VCaP (cell line): ENCODE measurements at regions not wholly inside any gene's neighbourhood (a gene's known extent, or its start where the extent isn't known, plus 50 kb on each side); places are given as distances from the start of the nearest gene placed in this dataset.

Experiments used
- H3K27ac ChIP-seq: fragments of 450-650 bp; 2 replicates; pipeline ENCODE4 v1.5.1; 2017
- TF ChIP-seq, protein P1 (sequence below): fragments of 450-650 bp; conservative IDR thresholded peaks from 2 replicates; pipeline ENCODE4 v1.5.1; 2017; ENCODE audit warnings: mild to moderate bottlenecking, moderate library complexity

DNA sequence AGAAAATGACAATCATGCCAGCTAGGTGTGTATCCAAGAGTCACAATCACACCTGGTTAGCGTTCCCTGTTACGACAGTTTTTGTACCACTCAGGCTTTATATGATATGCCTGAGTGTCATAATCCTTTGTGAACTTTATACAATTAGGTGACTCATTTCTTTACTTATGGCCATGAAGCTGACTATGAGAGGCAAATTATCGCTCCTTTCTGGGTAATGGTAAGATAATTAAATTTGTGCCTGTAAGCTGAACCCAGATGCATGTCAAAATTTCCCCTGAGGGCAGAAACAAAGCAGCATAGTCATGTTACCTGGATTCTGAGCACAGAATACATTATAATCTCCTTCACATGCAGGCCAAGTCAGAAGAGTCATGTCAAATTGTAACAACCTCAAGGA, 970.1 kb upstream of the AMELY start:
- H3K27ac ChIP-seq: no peak overlapping the region

DNA sequence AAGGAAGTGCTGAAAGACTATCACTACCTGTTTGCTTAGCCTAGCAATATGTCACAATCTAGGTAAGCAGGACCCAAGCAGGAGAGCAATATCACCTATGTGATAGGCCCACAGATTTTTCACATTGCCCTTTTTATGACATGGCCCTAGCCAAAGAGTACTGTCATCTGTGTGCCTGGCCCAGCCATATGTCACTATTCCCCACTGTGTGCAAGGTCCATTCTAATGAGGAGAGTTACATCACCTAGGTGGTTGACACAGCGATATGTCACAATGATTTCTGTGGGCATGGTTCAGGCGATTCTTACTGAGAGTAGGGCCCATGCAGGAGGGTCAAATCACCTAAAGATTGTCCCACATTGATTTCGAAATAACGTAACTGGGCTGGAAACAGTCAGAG, 967.7 kb upstream of the AMELY start:
- H3K27ac ChIP-seq: no peak overlapping the region
- TF ChIP-seq, protein P1, sequence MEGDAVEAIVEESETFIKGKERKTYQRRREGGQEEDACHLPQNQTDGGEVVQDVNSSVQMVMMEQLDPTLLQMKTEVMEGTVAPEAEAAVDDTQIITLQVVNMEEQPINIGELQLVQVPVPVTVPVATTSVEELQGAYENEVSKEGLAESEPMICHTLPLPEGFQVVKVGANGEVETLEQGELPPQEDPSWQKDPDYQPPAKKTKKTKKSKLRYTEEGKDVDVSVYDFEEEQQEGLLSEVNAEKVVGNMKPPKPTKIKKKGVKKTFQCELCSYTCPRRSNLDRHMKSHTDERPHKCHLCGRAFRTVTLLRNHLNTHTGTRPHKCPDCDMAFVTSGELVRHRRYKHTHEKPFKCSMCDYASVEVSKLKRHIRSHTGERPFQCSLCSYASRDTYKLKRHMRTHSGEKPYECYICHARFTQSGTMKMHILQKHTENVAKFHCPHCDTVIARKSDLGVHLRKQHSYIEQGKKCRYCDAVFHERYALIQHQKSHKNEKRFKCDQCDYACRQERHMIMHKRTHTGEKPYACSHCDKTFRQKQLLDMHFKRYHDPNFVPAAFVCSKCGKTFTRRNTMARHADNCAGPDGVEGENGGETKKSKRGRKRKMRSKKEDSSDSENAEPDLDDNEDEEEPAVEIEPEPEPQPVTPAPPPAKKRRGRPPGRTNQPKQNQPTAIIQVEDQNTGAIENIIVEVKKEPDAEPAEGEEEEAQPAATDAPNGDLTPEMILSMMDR: no peak

More for the DNA sequence above, 970.1 kb upstream of the AMELY start:
- TF ChIP-seq, protein P1: no peak

DNA sequence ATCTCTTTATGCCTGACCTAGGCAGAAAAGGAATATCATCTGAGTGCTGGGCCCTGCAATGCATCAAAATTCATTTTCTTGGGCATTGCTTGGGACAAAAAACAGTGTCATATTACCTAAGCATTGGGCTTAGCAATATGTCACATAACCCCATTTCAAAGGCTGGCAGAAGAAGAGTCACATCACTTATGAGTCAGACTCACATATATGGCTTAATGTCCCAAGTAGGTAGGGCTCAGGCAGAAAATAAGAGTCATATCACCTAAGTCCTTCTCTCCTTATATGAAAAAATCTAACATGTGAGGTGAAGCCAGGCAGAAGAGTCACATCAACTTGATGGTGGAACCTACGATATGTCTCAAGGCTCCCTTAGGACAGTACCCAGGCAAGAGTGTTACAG, 967.2 kb upstream of the AMELY start:
- no peak overlapping the region for H3K27ac ChIP-seq
- TF ChIP-seq, protein P1: no peak

DNA sequence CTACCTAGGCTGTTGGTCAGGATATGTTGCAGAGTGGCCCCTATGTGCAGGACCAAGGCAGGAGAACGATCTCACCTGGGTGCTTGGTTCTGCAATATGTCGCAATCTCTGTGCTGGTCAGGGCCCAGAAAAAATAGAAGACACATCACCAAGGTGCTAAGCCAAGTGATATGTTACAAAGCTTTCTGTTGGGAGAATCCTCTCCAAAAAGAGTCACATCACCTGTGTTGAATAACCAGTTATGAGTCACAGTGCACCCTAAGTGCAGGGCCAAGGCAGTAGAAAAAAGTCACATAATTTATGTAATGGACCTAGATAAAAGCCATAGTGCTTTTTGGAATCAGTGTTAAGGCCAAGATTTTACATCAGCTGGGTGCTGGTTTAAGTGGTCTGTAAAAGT, 965.9 kb upstream of the AMELY start:
- H3K27ac ChIP-seq: no peak overlapping the region
- TF ChIP-seq, protein P1: no peak

DNA sequence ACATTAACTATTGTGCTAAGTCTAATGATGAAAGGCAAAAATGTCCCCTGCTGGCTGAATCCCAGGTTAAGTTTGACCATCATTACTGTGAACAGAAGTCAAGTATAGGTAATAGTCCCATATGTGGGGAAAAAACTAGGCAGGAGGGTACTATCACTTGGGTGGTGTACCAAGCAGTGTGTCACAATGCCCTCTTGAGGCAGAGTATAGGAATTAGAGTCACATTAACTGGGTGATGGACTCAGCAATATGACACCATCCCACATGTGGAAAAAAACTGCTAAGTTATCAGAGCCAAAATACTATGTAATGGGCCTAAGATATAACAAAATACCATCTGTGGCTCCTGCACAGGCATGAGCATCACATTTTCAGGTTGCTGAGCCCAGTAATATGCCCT, 962.5 kb upstream of the AMELY start:
- TF ChIP-seq, protein P1: peak; percentile 70
- H3K27ac ChIP-seq: no peak overlapping the region

DNA sequence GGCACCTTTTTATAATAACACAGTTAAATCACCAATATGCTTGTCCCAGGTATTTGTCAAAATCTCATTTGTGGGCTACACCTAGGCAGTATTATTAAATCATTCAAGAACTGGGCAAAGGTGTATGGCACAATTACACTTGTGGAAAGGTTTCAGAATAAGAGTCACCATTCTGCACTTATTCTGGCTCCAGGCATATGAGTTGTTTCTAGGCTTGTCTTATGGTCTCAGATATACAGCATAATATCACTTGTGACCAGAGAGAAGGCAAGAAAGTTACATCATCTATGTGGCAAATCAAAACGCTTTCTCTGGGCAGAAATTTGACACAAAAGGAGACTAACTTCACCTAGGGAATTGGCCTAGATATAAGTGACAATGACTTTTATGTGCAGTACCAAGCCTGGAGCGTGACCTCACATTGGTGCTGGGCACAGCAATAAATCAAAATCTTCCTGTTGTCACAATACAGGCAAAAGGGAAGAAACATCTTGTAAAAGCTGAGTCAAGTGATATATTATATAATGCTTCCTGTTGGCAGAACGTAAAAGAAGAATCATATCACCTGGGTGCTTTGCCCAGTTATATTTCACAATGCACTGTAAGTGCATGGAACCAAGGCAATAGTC, 959.9 kb upstream of the AMELY start:
- peak overlapping the region; percentile 69 for H3K27ac ChIP-seq
- TF ChIP-seq, protein P1: no peak

DNA sequence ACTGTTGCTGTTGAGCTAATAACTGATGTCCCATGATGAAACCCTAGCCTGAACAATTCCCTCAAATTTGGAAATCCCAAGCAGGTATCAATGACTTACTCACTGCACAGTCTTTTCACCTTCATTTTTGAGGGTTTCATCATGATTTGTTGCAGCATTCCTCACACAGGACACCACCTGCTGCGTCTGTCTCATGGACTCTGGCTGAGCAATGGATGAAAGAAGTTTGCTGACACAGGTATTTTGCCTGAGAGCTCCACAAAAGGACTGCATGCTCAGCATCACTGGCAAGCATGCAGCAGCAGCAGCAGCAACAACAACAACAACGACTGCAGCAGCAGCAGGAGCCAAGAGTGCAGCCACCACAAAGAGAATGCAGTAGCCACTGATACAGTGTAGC, 955.4 kb upstream of the AMELY start:
- H3K27ac ChIP-seq: no peak overlapping the region
- TF ChIP-seq, protein P1: no peak
